HCT116 (cell line): ENCODE measurements at regions not wholly inside any gene's neighbourhood (a gene's known extent, or its start where the extent isn't known, plus 50 kb on each side); places are given as distances from the start of the nearest gene placed in this dataset.

Experiments used
- ATAC-seq: fragments of 200-7000 bp; cut with Tn5 transposase; 2 replicates; pipeline ENCODE4 v1.9.1; 2020; ENCODE audit warnings: mild to moderate bottlenecking, moderate library complexity
- BruUV-seq: library from RNA; stranded (reverse); fragments of 400-500 nt; replicated peaks from 2 replicates; lab custom pipeline; 2021; lab: Mats Ljungman, UMichigan
- CTCF ChIA-PET: fragments of 300-600 bp; sonication (Branson Sonifier 250); formaldehyde crosslinking; loops from one replicate; lab custom pipeline; 2021; ENCODE audit warnings: antibody characterized with exemption; lab: Charles Lee
- POLR2A ChIA-PET: fragments of 300-600, 350-600 bp; sonication (Branson Sonifier 250); formaldehyde crosslinking; loops from one replicate; lab custom pipeline; 2021; ENCODE audit warnings: antibody characterized with exemption; lab: Charles Lee
- RAD21 ChIA-PET, 2 experiments: fragments of 300-600 bp; sonication (Branson Sonifier 250); formaldehyde crosslinking; loops; one replicate each; lab custom pipeline; 2023; ENCODE audit warnings: low total read pairs in 2 of 2; ENCODE audit not compliant: uncharacterized antibody in 2 of 2, unreplicated experiment in 2 of 2, low non-redundant PET in 1 of 2; lab: Charles Lee
- DNase-seq: peaks from one replicate; pipeline ENCODE4 v3.0.0-alpha.2; 2010; ENCODE audit warnings: low read depth, low spot score
- H2AFZ ChIP-seq: fragments of 200-600 bp; shearing (Covaris generic), sonication (generic); 2 replicates; pipeline ENCODE4 v1.6.1; 2017; ENCODE audit warnings: low read depth, mixed run types, mixed read lengths, antibody characterized with exemption, low read length; ENCODE audit not compliant: poor library complexity, severe bottlenecking
- H3K27ac ChIP-seq: 2 replicates; pipeline ENCODE4 v1.5.1; 2012; ENCODE audit warnings: low read depth, low read length
- H3K27me3 ChIP-seq: fragments of 200-600 bp; sonication (generic); 2 replicates; pipeline ENCODE4 v1.6.1; 2016; ENCODE audit warnings: mixed run types, low read length, mixed read lengths; ENCODE audit not compliant: insufficient read depth
- H3K36me3 ChIP-seq, 2 experiments: fragments of 200-500 bp in 1 of 2; fragments of 200-600 bp in 1 of 2; sonication (Bioruptor generic) in 1 of 2; sonication (generic) in 1 of 2; 2 replicates each; pipeline versions ENCODE4 v1.5.1 to v1.6.1; 2014 to 2016; ENCODE audit warnings: low read length in 2 of 2, inconsistent platforms in 1 of 2, mixed read lengths in 1 of 2, mixed run types in 1 of 2; ENCODE audit not compliant: insufficient read depth in 2 of 2, control insufficient read depth in 1 of 2
- H3K4me1 ChIP-seq, 2 experiments: fragments of 200-600 bp in 1 of 2; sonication (generic) in 1 of 2; 2 replicates each; pipeline versions ENCODE4 v1.5.1 to v1.6.1; 2012 to 2017; ENCODE audit warnings: low read length in 2 of 2, inconsistent platforms in 1 of 2, mild to moderate bottlenecking in 1 of 2, mixed read lengths in 1 of 2, mixed run types in 1 of 2, moderate library complexity in 1 of 2; ENCODE audit not compliant: insufficient read depth in 2 of 2, control insufficient read depth in 1 of 2
- H3K4me2 ChIP-seq: fragments of 200-600 bp; sonication (generic); 2 replicates; pipeline ENCODE4 v1.6.1; 2017; ENCODE audit warnings: mixed run types, low read length, mixed read lengths
- H3K4me3 ChIP-seq, 2 experiments: fragments of 200-600 bp in 1 of 2; sonication (generic) in 1 of 2; replicated peaks in 1 of 2; 2 replicates each; pipeline ENCODE4 v1.5.1; 2011 to 2016; ENCODE audit warnings: low read length in 2 of 2, control low read depth in 1 of 2, low read depth in 1 of 2, mild to moderate bottlenecking in 1 of 2, mixed read lengths in 1 of 2, mixed run types in 1 of 2
- H3K79me2 ChIP-seq: fragments of 200-600 bp; sonication (generic); 2 replicates; pipeline ENCODE4 v1.6.1; 2017; ENCODE audit warnings: mild to moderate bottlenecking, mixed run types, low read length, moderate library complexity, mixed read lengths; ENCODE audit not compliant: insufficient read depth
- H3K9ac ChIP-seq: fragments of 200-600 bp; sonication (generic); 2 replicates; pipeline ENCODE4 v1.6.1; 2016; ENCODE audit warnings: low read length, mixed read lengths
- H3K9me2 ChIP-seq: fragments of 200-600 bp; sonication (generic), shearing (Covaris generic); 2 replicates; pipeline ENCODE4 v1.6.1; 2017; ENCODE audit warnings: mixed run types, mild to moderate bottlenecking, moderate library complexity; ENCODE audit not compliant: insufficient read depth
- H3K9me3 ChIP-seq, 2 experiments: fragments of 200-500 bp in 1 of 2; fragments of 200-600 bp in 1 of 2; sonication (Bioruptor generic) in 1 of 2; sonication (generic) in 1 of 2; 2 replicates each; pipeline ENCODE4 v1.6.1; 2014 to 2017; ENCODE audit warnings: low read length in 2 of 2, mixed read lengths in 2 of 2, inconsistent platforms in 1 of 2, low read depth in 1 of 2, mild to moderate bottlenecking in 1 of 2, mixed run types in 1 of 2, moderate library complexity in 1 of 2; ENCODE audit not compliant: control insufficient read depth in 1 of 2, insufficient read depth in 1 of 2
- H4K20me1 ChIP-seq: fragments of 200-600 bp; sonication (generic), shearing (Covaris generic); 2 replicates; pipeline ENCODE4 v1.6.1; 2017; ENCODE audit warnings: mixed run types, mild to moderate bottlenecking, moderate library complexity; ENCODE audit not compliant: insufficient read depth
- CBX3 ChIP-seq: IDR thresholded peaks from 2 replicates; pipeline ENCODE4 v1.6.1; 2012; ENCODE audit warnings: low read depth
- CEBPB ChIP-seq: IDR thresholded peaks from 2 replicates; pipeline ENCODE4 v1.6.1; 2012; ENCODE audit warnings: low read depth
- EZH2 ChIP-seq: fragments of 200-600 bp; sonication (generic); IDR thresholded peaks from 2 replicates; pipeline ENCODE4 v1.6.1; 2017; ENCODE audit warnings: antibody characterized with exemption, mixed run types
- EZH2phosphoT487 ChIP-seq: fragments of 200-600 bp; IDR thresholded peaks from 2 replicates; pipeline ENCODE4 v1.6.1; 2018; ENCODE audit warnings: antibody characterized with exemption, borderline replicate concordance
- FOSL1 ChIP-seq: IDR thresholded peaks from 2 replicates; pipeline ENCODE4 v1.6.1; 2012; ENCODE audit warnings: low read depth
- JUND ChIP-seq: IDR thresholded peaks from 2 replicates; pipeline ENCODE4 v1.6.1; 2012
- MAX ChIP-seq: IDR thresholded peaks from 2 replicates; pipeline ENCODE4 v1.6.1; 2012
- POLR2AphosphoS5 ChIP-seq: IDR thresholded peaks from 2 replicates; pipeline ENCODE4 v1.6.1; 2011; ENCODE audit warnings: mild to moderate bottlenecking, low read depth, low read length, moderate library complexity
- RAD21 ChIP-seq: IDR thresholded peaks from 2 replicates; pipeline ENCODE4 v1.6.1; 2012; ENCODE audit warnings: low read depth, mild to moderate bottlenecking
- SP1 ChIP-seq: IDR thresholded peaks from 2 replicates; pipeline ENCODE4 v1.6.1; 2012; ENCODE audit warnings: low read depth
- YY1 ChIP-seq: IDR thresholded peaks from 2 replicates; pipeline ENCODE4 v1.6.1; 2011; ENCODE audit warnings: low read length, low read depth, moderate library complexity, mild to moderate bottlenecking; ENCODE audit not compliant: insufficient replicate concordance; ENCODE audit errors: extremely low read depth
- ZNF274 ChIP-seq: fragments of 200-500 bp; sonication (Bioruptor generic); IDR thresholded peaks from 2 replicates; pipeline ENCODE4 v1.6.1; 2014; ENCODE audit warnings: mild to moderate bottlenecking, low read depth, low read length, inconsistent platforms
- intact Hi-C: fragments of 100-400 bp; cut with micrococcal nuclease; formaldehyde crosslinking; loops from 2 replicates; pipeline ENCODE4 v1.10.0; 2022

GRCh38 chr13:24013189-24013588 is 115.9 kb upstream of the C1QTNF9B start:
- no peaks in the 10 kb centered on the region for H3K36me3 ChIP-seq
- no TSS peak for BruUV-seq
- ChIA-PET POLR2A (no interaction called here), CTCF (no interaction called here), RAD21 (no interaction called here)
- no peak overlapping the region for H3K27ac ChIP-seq
- no peak for TF ChIP-seq RAD21
- H3K4me1 ChIP-seq = no peaks in the 10 kb centered on the region
- H3K27me3 ChIP-seq = no peaks in the 10 kb centered on the region
- intact Hi-C loops = no loop called here
- H3K9ac ChIP-seq = no peak overlapping the region
- H4K20me1 ChIP-seq = no peaks in the 10 kb centered on the region
- H3K9me3 ChIP-seq = no peaks in the 10 kb centered on the region
- no peak for DNase-seq
- no peak for ATAC-seq
- no peaks in the 10 kb centered on the region for H3K9me2 ChIP-seq
- H3K4me3 ChIP-seq = no peak overlapping the region
- H2AFZ ChIP-seq = no peak overlapping the region
- H3K4me2 ChIP-seq = no peak overlapping the region
- H3K79me2 ChIP-seq = no peaks in the 10 kb centered on the region

- intact Hi-C loops = no loop called here
- Histone ChIP-seq H3K4me3 (no peak overlapping the region), H3K9ac (no peak overlapping the region), H3K36me3 (no peaks in the 10 kb centered on the region), H3K4me2 (no peak overlapping the region), H3K9me2 (no peaks in the 10 kb centered on the region), H4K20me1 (no peaks in the 10 kb centered on the region), H2AFZ (no peak overlapping the region), H3K4me1 (no peaks in the 10 kb centered on the region), H3K9me3 (no peaks in the 10 kb centered on the region), H3K27ac (no peak overlapping the region), H3K27me3 (no peaks in the 10 kb centered on the region), H3K79me2 (no peaks in the 10 kb centered on the region)
- ATAC-seq (no peak), DNase-seq (no peak)
- BruUV-seq = no TSS peak
- ChIA-PET RAD21 (no interaction called here), POLR2A (no interaction called here), CTCF (interaction anchor here (1.0 kb wide), 1 partner anchor 213 kb away, joined by 3 read pairs; no protein-coding TSS in a partner anchor)
- no peak for TF ChIP-seq SP1
These were observed 118.7 kb upstream of the C1QTNF9B start for GRCh38 chr13:24016046-24016445.

- RAD21 ChIA-PET = no interaction called here
- no peaks in the 10 kb centered on the region for H3K9me3 ChIP-seq
- no peak overlapping the region for H3K27ac ChIP-seq
- no peak overlapping the region for H2AFZ ChIP-seq
- ATAC-seq (no peak), DNase-seq (no peak)
- H3K27me3 ChIP-seq = no peaks in the 10 kb centered on the region
- no peak overlapping the region for H3K4me3 ChIP-seq
- no TSS peak for BruUV-seq
- no peak overlapping the region for H3K9ac ChIP-seq
- intact Hi-C loops = no loop called here
- H4K20me1 ChIP-seq = no peaks in the 10 kb centered on the region
- CTCF ChIA-PET = interaction anchor here (1.2 to 4.6 kb wide), 2 partner anchors 197 to 205 kb away, joined by 3 to 42 read pairs; no protein-coding TSS in a partner anchor
- H3K9me2 ChIP-seq = no peaks in the 10 kb centered on the region
- no peaks in the 10 kb centered on the region for H3K79me2 ChIP-seq
- no peak overlapping the region for H3K4me2 ChIP-seq
- H3K4me1 ChIP-seq = no peaks in the 10 kb centered on the region
- no peaks in the 10 kb centered on the region for H3K36me3 ChIP-seq
- POLR2A ChIA-PET = no interaction called here
- TF ChIP-seq CEBPB (no peak), MAX (no peak), CBX3 (no peak), RAD21 (no peak), FOSL1 (no peak), EZH2 (no peak), EZH2phosphoT487 (no peak), SP1 (no peak), YY1 (no peak), ZNF274 (no peak), POLR2AphosphoS5 (no peak), JUND (no peak)
These were observed 125.3 kb upstream of the C1QTNF9B start for GRCh38 chr13:24022568-24022967.
